Liver (tissue), 8 donors: ENCODE measurements at regions not wholly inside any gene's neighbourhood (a gene's known extent, or its start where the extent isn't known, plus 50 kb on each side); places are given as distances from the start of the nearest gene placed in this dataset.

Experiments
- DNase-seq: peaks from one replicate; pipeline ENCODE4 v3.0.0-alpha.2; 2017; ENCODE audit warnings: low spot score
- H3K27ac ChIP-seq, 2 donors: one replicate each; pipeline ENCODE4 v1.7.0; 2013; ENCODE audit warnings: inconsistent platforms in 2 of 2, low read length in 2 of 2, control low read depth in 1 of 2, low read depth in 1 of 2, mild to moderate bottlenecking in 1 of 2
- H3K27me3 ChIP-seq, 4 donors: one replicate each; pipeline versions ENCODE4 v1.6.1 to v1.7.0; 2013; ENCODE audit warnings: low read length in 3 of 4, inconsistent platforms in 1 of 4, mild to moderate bottlenecking in 1 of 4, moderate library complexity in 1 of 4; ENCODE audit not compliant: control insufficient read depth in 4 of 4, insufficient read depth in 4 of 4
- H3K36me3 ChIP-seq, 4 donors: one replicate each; pipeline versions ENCODE4 v1.6.1 to v1.7.0; 2013; ENCODE audit warnings: low read length in 3 of 4, mild to moderate bottlenecking in 3 of 4, low read depth in 1 of 4, moderate library complexity in 1 of 4; ENCODE audit not compliant: control insufficient read depth in 4 of 4, insufficient read depth in 3 of 4
- H3K4me1 ChIP-seq, 4 donors: one replicate each; pipeline versions ENCODE4 v1.6.1 to v1.7.0; 2013; ENCODE audit warnings: low read length in 3 of 4, mild to moderate bottlenecking in 3 of 4, moderate library complexity in 1 of 4; ENCODE audit not compliant: control insufficient read depth in 4 of 4, insufficient read depth in 4 of 4
- H3K4me3 ChIP-seq, 3 donors: one replicate each; pipeline versions ENCODE4 v1.6.1 to v1.7.0; 2013; ENCODE audit warnings: low read length in 3 of 3, control low read depth in 1 of 3, low read depth in 1 of 3, mild to moderate bottlenecking in 1 of 3
- H3K9ac ChIP-seq, 2 donors: one replicate each; pipeline ENCODE4 v1.7.0; 2013; ENCODE audit warnings: low read length in 2 of 2, mild to moderate bottlenecking in 2 of 2, moderate library complexity in 2 of 2, control low read depth in 1 of 2, low read depth in 1 of 2
- H3K9me3 ChIP-seq, 4 donors: one replicate each; pipeline versions ENCODE4 v1.6.1 to v1.7.0; 2013; ENCODE audit warnings: low read length in 3 of 4; ENCODE audit not compliant: control insufficient read depth in 4 of 4
- ATF3 ChIP-seq: IDR thresholded peaks from 2 replicates; pipeline ENCODE4 v1.6.1; 2016; ENCODE audit warnings: antibody characterized with exemption
- CTCF ChIP-seq: fragments of 150-350 bp; IDR thresholded peaks from 2 replicates; pipeline ENCODE4 v1.5.1; 2017; ENCODE audit warnings: improper control_type of control experiment, low read depth, low read length; ENCODE audit not compliant: missing input control
- EGR1 ChIP-seq, 2 donors: IDR thresholded peaks; 2 replicates each; pipeline ENCODE4 v1.6.1; 2016 to 2018; ENCODE audit warnings: antibody characterized with exemption in 2 of 2, low read depth in 2 of 2
- FOXA1 ChIP-seq: IDR thresholded peaks from 2 replicates; pipeline ENCODE4 v1.6.1; 2016; ENCODE audit warnings: antibody characterized with exemption
- FOXA2 ChIP-seq: IDR thresholded peaks from 2 replicates; pipeline ENCODE4 v1.6.1; 2016; ENCODE audit warnings: antibody characterized with exemption
- GABPA ChIP-seq, 2 donors: IDR thresholded peaks in 1 of 2; conservative IDR thresholded peaks in 1 of 2; 2 replicates each; pipeline ENCODE4 v1.6.1; 2016; ENCODE audit warnings: antibody characterized with exemption in 2 of 2, mild to moderate bottlenecking in 1 of 2, moderate library complexity in 1 of 2
- HNF4A ChIP-seq, 2 donors: conservative IDR thresholded peaks; 2 replicates each; pipeline ENCODE4 v1.6.1; 2016; ENCODE audit warnings: antibody characterized with exemption in 2 of 2, mild to moderate bottlenecking in 2 of 2
- HNF4G ChIP-seq: IDR thresholded peaks from 2 replicates; pipeline ENCODE4 v1.6.1; 2016; ENCODE audit warnings: antibody characterized with exemption
- JUND ChIP-seq, 2 donors: IDR thresholded peaks; 2 replicates each; pipeline ENCODE4 v1.6.1; 2016; ENCODE audit warnings: antibody characterized with exemption in 2 of 2
- MAX ChIP-seq: IDR thresholded peaks from 2 replicates; pipeline ENCODE4 v1.6.1; 2016; ENCODE audit warnings: antibody characterized with exemption
- NR2F2 ChIP-seq: IDR thresholded peaks from 2 replicates; pipeline ENCODE4 v1.6.1; 2016; ENCODE audit warnings: antibody characterized with exemption
- RAD21 ChIP-seq, 2 donors: IDR thresholded peaks; 2 replicates each; pipeline ENCODE4 v1.6.1; 2016; ENCODE audit warnings: antibody characterized with exemption in 2 of 2, mild to moderate bottlenecking in 2 of 2
- REST ChIP-seq: IDR thresholded peaks from 2 replicates; pipeline ENCODE4 v1.6.1; 2016; ENCODE audit warnings: antibody characterized with exemption, mild to moderate bottlenecking
- RXRA ChIP-seq, 2 donors: IDR thresholded peaks; 2 replicates each; pipeline ENCODE4 v1.6.1; 2017 to 2018; ENCODE audit warnings: antibody characterized with exemption in 2 of 2, mild to moderate bottlenecking in 1 of 2
- SP1 ChIP-seq: IDR thresholded peaks from 2 replicates; pipeline ENCODE4 v1.6.1; 2018; ENCODE audit warnings: antibody characterized with exemption, mild to moderate bottlenecking
- TAF1 ChIP-seq: conservative IDR thresholded peaks from 2 replicates; pipeline ENCODE4 v1.6.1; 2016; ENCODE audit warnings: antibody characterized with exemption, mild to moderate bottlenecking
- YY1 ChIP-seq: IDR thresholded peaks from 2 replicates; pipeline ENCODE4 v1.6.1; 2016; ENCODE audit warnings: antibody characterized with exemption, mild to moderate bottlenecking
- ZBTB33 ChIP-seq: IDR thresholded peaks from 2 replicates; pipeline ENCODE4 v1.6.1; 2016; ENCODE audit warnings: antibody characterized with exemption
- WGBS: extraction: QIAGEN DNeasy Blood & Tissue Kit; methylation state at CpG from one replicate; pipeline ENCODE4 v1.1.7; 2013; 5-methylcytosine and 5-hydroxymethylcytosine counted together
- donor health status: healthy.
- donor health status: healthy.
- donor health status: healthy.
- donor health status: healthy.
- donor health status: healthy.

- Histone ChIP-seq H3K27me3 (peaks cover 0 to 3% (median 0%) of the 10 kb centered on the region in 4 donors), H3K36me3 (no peaks in the 10 kb centered on the region), H3K9me3 (no peaks in the 10 kb centered on the region), H3K27ac (no peak overlapping the region), H3K4me3 (no peak overlapping the region), H3K9ac (no peak overlapping the region), H3K4me1 (peaks cover 0 to 8% (median 0%) of the 10 kb centered on the region in 4 donors)
- no peak for DNase-seq
- 98% methylated on average over 1 of the region's 1 CpG for WGBS
- TF ChIP-seq HNF4A (conservative IDR thresholded peaks at IDR 0.05) (no peak), CTCF (no peak), ZBTB33 (no peak), SP1 (no peak), HNF4G (no peak), JUND (IDR thresholded peaks at IDR 0.05) (no peak)
Observed at GRCh38 chr6:2566048-2566447, 184.7 kb downstream of the MYLK4 start.

GRCh38 chr6:2565499-2565898 lies 185.2 kb downstream of the MYLK4 start:
- Histone ChIP-seq H3K36me3 (no peaks in the 10 kb centered on the region), H3K4me1 (peaks cover 0 to 8% (median 0%) of the 10 kb centered on the region in 4 donors)
- DNase-seq, result no peak

More at GRCh38 chr6:2565499-2565898, 185.2 kb downstream of the MYLK4 start:
- Histone ChIP-seq H3K9me3 (no peaks in the 10 kb centered on the region), H3K27ac (no peak overlapping the region), H3K27me3 (peaks cover 0 to 3% (median 0%) of the 10 kb centered on the region in 4 donors), H3K9ac (no peak overlapping the region), H3K4me3 (no peak overlapping the region)
- no peak for TF ChIP-seq SP1
- no peak for TF ChIP-seq TAF1
- no peak for TF ChIP-seq RXRA (IDR thresholded peaks at IDR 0.05)
- TF ChIP-seq GABPA (IDR thresholded peaks at IDR 0.05 in 1 of 2, conservative IDR thresholded peaks at IDR 0.05 in 1 of 2), result no peak
- no peak for TF ChIP-seq NR2F2
- no peak for TF ChIP-seq YY1
- TF ChIP-seq ZBTB33, result no peak
- no peak for TF ChIP-seq RAD21 (IDR thresholded peaks at IDR 0.05)
- TF ChIP-seq HNF4A (conservative IDR thresholded peaks at IDR 0.05), result no peak
- no peak for TF ChIP-seq HNF4G
- no peak for TF ChIP-seq CTCF
- TF ChIP-seq ATF3, result no peak
- no peak for TF ChIP-seq EGR1 (IDR thresholded peaks at IDR 0.05; ENCODE audit: low read depth in 2 of 2)
- TF ChIP-seq FOXA1, result no peak
- TF ChIP-seq REST, result no peak
- no peak for TF ChIP-seq MAX
- no peak for TF ChIP-seq JUND (IDR thresholded peaks at IDR 0.05)
- TF ChIP-seq FOXA2, result no peak
- WGBS, result 73% methylated on average over 5 of the region's 5 CpGs
